Adrenal gland (tissue), 5 donors: ENCODE measurements at regions not wholly inside any gene's neighbourhood (a gene's known extent, or its start where the extent isn't known, plus 50 kb on each side); places are given as distances from the start of the nearest gene placed in this dataset.

ENCODE experiments used
- CTCF ChIP-seq, 6 experiments: fragments of 450-650 bp in 4 of 6; fragments of 200-600 bp in 2 of 6; sonication (generic) in 1 of 6; IDR thresholded peaks; 1 replicate in 5 of 6; 2 replicates in 1 of 6; pipeline versions ENCODE4 v1.5.1 to v1.8.0; 2016 to 2021; ENCODE audit warnings: antibody characterized with exemption in 6 of 6, mild to moderate bottlenecking in 2 of 6, moderate library complexity in 1 of 6
- POLR2A ChIP-seq, 2 donors: fragments of 450-650 bp; IDR thresholded peaks; one replicate each; pipeline ENCODE4 v1.6.1; 2017; ENCODE audit warnings: antibody characterized with exemption in 2 of 2, mild to moderate bottlenecking in 2 of 2, moderate library complexity in 1 of 2
- donor health status: DM: no; HTN: no; CAD: no.

- TF ChIP-seq POLR2A (IDR thresholded peaks at IDR 0.05), result no peak
- TF ChIP-seq CTCF (IDR thresholded peaks at IDR 0.05), result no peak
These were observed 408.5 kb upstream of the MKI67 start for GRCh38 chr10:128534686-128535085.
